Epithelial cell of esophagus (primary cell): ENCODE measurements at regions not wholly inside any gene's neighbourhood (a gene's known extent, or its start where the extent isn't known, plus 50 kb on each side); places are given as distances from the start of the nearest gene placed in this dataset.

Source experiments
- DNase-seq: peaks from one replicate; pipeline ENCODE4 v3.0.0; 2010; ENCODE audit warnings: low read depth
- H3K4me3 ChIP-seq: 2 replicates; pipeline ENCODE4 v1.5.1; 2011; ENCODE audit warnings: mild to moderate bottlenecking, low read length, control low read depth
- CTCF ChIP-seq: IDR thresholded peaks from 2 replicates; pipeline ENCODE4 v1.5.1; 2011; ENCODE audit warnings: low read depth, mild to moderate bottlenecking, low read length, control low read depth, inconsistent platforms; ENCODE audit not compliant: insufficient read depth; ENCODE audit errors: missing control alignments

GRCh38 chr14:80426683-80427082 is 215.4 kb upstream of the DIO2 start:
- H3K4me3 ChIP-seq: no peak overlapping the region
- DNase-seq: peak; percentile 81
- TF ChIP-seq CTCF: no peak

GRCh38 chr14:80425686-80426085 is 214.4 kb upstream of the DIO2 start:
- peak; percentile 95 for DNase-seq
- no peak for TF ChIP-seq CTCF
- no peak overlapping the region for H3K4me3 ChIP-seq

GRCh38 chr14:80419769-80420168 is 208.5 kb upstream of the DIO2 start:
- no peak for DNase-seq
- no peak for TF ChIP-seq CTCF
- no peak overlapping the region for H3K4me3 ChIP-seq

- no peak for DNase-seq
- H3K4me3 ChIP-seq: no peak overlapping the region
- TF ChIP-seq CTCF: no peak
These were observed 208.0 kb upstream of the DIO2 start for GRCh38 chr14:80419345-80419744.

GRCh38 chr14:80415636-80416035 is 204.3 kb upstream of the DIO2 start:
- TF ChIP-seq CTCF: no peak
- no peak for DNase-seq

GRCh38 chr14:80414080-80414479 is 202.8 kb upstream of the DIO2 start:
- H3K4me3 ChIP-seq: no peak overlapping the region
- TF ChIP-seq CTCF: no peak
- DNase-seq: no peak

More at GRCh38 chr14:80415636-80416035, 204.3 kb upstream of the DIO2 start:
- H3K4me3 ChIP-seq: no peak overlapping the region

- no peak overlapping the region for H3K4me3 ChIP-seq
- no peak for TF ChIP-seq CTCF
- DNase-seq: no peak
These were observed 193.1 kb upstream of the DIO2 start for GRCh38 chr14:80404413-80404812.
